ENCODE measurements at regions not wholly inside any gene's neighbourhood (a gene's known extent, or its start where the extent isn't known, plus 50 kb on each side); places are given as distances from the start of the nearest gene placed in this dataset.

- TF ChIP-seq POLR2A (IDR thresholded peaks at IDR 0.05; ENCODE audit: low read depth) = no peak
- TF ChIP-seq EP300 (IDR thresholded peaks at IDR 0.05) = no peak
- no peak for TF ChIP-seq POLR2AphosphoS5 (IDR thresholded peaks at IDR 0.05)
Measured at GRCh38 chrX:4690521-4690920, 977.1 kb upstream of the PRKX start.
